ENCODE measurements at regions not wholly inside any gene's neighbourhood (a gene's known extent, or its start where the extent isn't known, plus 50 kb on each side); places are given as distances from the start of the nearest gene placed in this dataset.

GRCh38 chr13:21949818-21950429 lies 279.1 kb downstream of the FGF9 start:
- H2BK12ac ChIP-seq (ENCODE audit: low read depth, low read length) = no peak overlapping the region
- POLR2A ChIA-PET (ENCODE audit: partially characterized antibody) = no interaction called here
- no peaks in the 10 kb centered on the region; a peak in 1 of 7 replicates for H3K4me1 ChIP-seq (replicated peaks in 1 of 4; ENCODE audit: control insufficient read depth in 3 of 4, insufficient read depth in 4 of 4, low read length in 3 of 4)
- CTCF ChIA-PET (ENCODE audit: partially characterized antibody) = interaction anchor here (1.0 kb wide), 1 partner anchor 26 kb away, joined by 3 read pairs; no protein-coding TSS in a partner anchor
- no peaks in the 10 kb centered on the region for H3K79me1 ChIP-seq (ENCODE audit: low read depth, low read length)
- H3K56ac ChIP-seq (replicated peaks; ENCODE audit: insufficient read length, low read depth, low read length) = no peak overlapping the region
- no peak overlapping the region for H2BK15ac ChIP-seq (ENCODE audit: low read length)
- H4K91ac ChIP-seq (replicated peaks; ENCODE audit: insufficient read length, low read length) = no peak overlapping the region
- no peak for DNase-seq (ENCODE audit: low read depth in 1 of 2, low spot score in 2 of 2)
- H3K14ac ChIP-seq (ENCODE audit: insufficient read length) = no peak overlapping the region
- no peaks in the 10 kb centered on the region for H3K23me2 ChIP-seq (ENCODE audit: low read depth, low read length)
- H2AK5ac ChIP-seq (ENCODE audit: low read depth, low read length) = no peak overlapping the region
- H3K79me2 ChIP-seq (ENCODE audit: control insufficient read depth in 1 of 2, insufficient read depth in 2 of 2, low read length in 2 of 2) = no peaks in the 10 kb centered on the region
- H3K4ac ChIP-seq (replicated peaks; ENCODE audit: insufficient read length, low read depth, low read length) = no peak overlapping the region
- no peak overlapping the region for H3K23ac ChIP-seq (ENCODE audit: insufficient read length)
- WGBS, 2 experiments (ENCODE audit: extremely low coverage in 1 of 2, insufficient coverage in 1 of 2, insufficient read length in 1 of 2, insufficient replicate concordance in 2 of 2, low coverage in 1 of 2, low lambda C conversion rate in 2 of 2, missing lambda C conversion rate in 1 of 2) = 75% methylated on average over 6 of the region's 6 CpGs; no CpG with 5 or more reads in 1 of the 2 experiments
- H3K9me3 ChIP-seq (ENCODE audit: insufficient read depth in 2 of 2, low read depth in 1 of 2, low read length in 1 of 2) = peaks cover 22% of the 10 kb centered on the region in 2 experiments
- H3K9ac ChIP-seq (replicated peaks in 1 of 4; ENCODE audit: extremely low read depth in 1 of 4, low read depth in 3 of 4, low read length in 3 of 4) = no peak overlapping the region
- H2AFZ ChIP-seq (ENCODE audit: low read length) = no peak overlapping the region
- no peak overlapping the region for H3K18ac ChIP-seq (ENCODE audit: extremely low read depth, low read length)
- no peak overlapping the region for H2BK5ac ChIP-seq (ENCODE audit: low read depth, low read length)
- H3K27ac ChIP-seq (ENCODE audit: low read depth, low read length) = no peak overlapping the region
- no peak overlapping the region for H2BK120ac ChIP-seq (replicated peaks; ENCODE audit: low read depth, low read length)
- no peak overlapping the region for H4K8ac ChIP-seq (ENCODE audit: extremely low read depth, insufficient read depth, low read length)
- H3K4me2 ChIP-seq (ENCODE audit: insufficient read depth in 1 of 2, low read depth in 2 of 2, low read length in 2 of 2) = no peak overlapping the region
- no peak overlapping the region for H4K5ac ChIP-seq (ENCODE audit: insufficient read length, low read depth, low read length)
- no peaks in the 10 kb centered on the region for H3K36me3 ChIP-seq (ENCODE audit: control insufficient read depth in 2 of 4, insufficient read depth in 4 of 4, low read length in 3 of 4)
- H3K27me3 ChIP-seq (replicated peaks in 1 of 4; ENCODE audit: control insufficient read depth in 3 of 4, extremely low read depth in 1 of 4, insufficient read depth in 3 of 4, low read length in 3 of 4) = no peaks in the 10 kb centered on the region
- H3K4me3 ChIP-seq (ENCODE audit: extremely low read depth in 1 of 4, insufficient read depth in 2 of 4, low read depth in 3 of 4, low read length in 4 of 4) = no peak overlapping the region
- H2BK20ac ChIP-seq (ENCODE audit: low read length) = no peak overlapping the region
- FAIRE-seq = no peak
- no peaks in the 10 kb centered on the region for H4K20me1 ChIP-seq (replicated peaks in 1 of 2; ENCODE audit: control insufficient read depth in 1 of 2, insufficient read depth in 2 of 2, low read length in 2 of 2)
